GM12878 (cell line): ENCODE measurements at regions not wholly inside any gene's neighbourhood (a gene's known extent, or its start where the extent isn't known, plus 50 kb on each side); places are given as distances from the start of the nearest gene placed in this dataset.

Source experiments
- ATAC-seq: fragments of 200-7000 bp; cut with Tn5 transposase; 3 replicates; pipeline ENCODE4 v1.9.1; 2020; ENCODE audit warnings: mild to moderate bottlenecking, moderate library complexity
- BruUV-seq: library from RNA; stranded (reverse); fragments of 400-500 nt; replicated peaks from 2 replicates; lab custom pipeline; 2021; lab: Mats Ljungman, UMichigan
- CTCF ChIA-PET: fragments of 300-600 bp; sonication (Branson Sonifier 250); formaldehyde crosslinking; extraction: SDS; loops from one replicate; lab custom pipeline; 2021; ENCODE audit warnings: inconsistent platforms; lab: Yijun Ruan, JAX
- POLR2A ChIA-PET: fragments of 350-600 bp; formaldehyde crosslinking; extraction: SDS; loops from one replicate; lab custom pipeline; 2021; ENCODE audit warnings: inconsistent platforms; lab: Charles Lee
- RAD21 ChIA-PET: fragments of 300-600 bp; sonication (Branson Sonifier 250); formaldehyde crosslinking; loops from one replicate; lab custom pipeline; 2023; ENCODE audit warnings: antibody characterized with exemption; ENCODE audit not compliant: unreplicated experiment; lab: Charles Lee
- SMC1A ChIA-PET: fragments of 300-600 bp; sonication (Branson Sonifier 250); formaldehyde crosslinking; loops from one replicate; lab custom pipeline; 2023; ENCODE audit not compliant: unreplicated experiment, uncharacterized antibody; lab: Charles Lee
- DNase-seq: peaks from one replicate; pipeline ENCODE4 v3.0.0-alpha.2; 2011; ENCODE audit warnings: low read depth, low spot score
- FAIRE-seq: peaks from 3 replicates; lab custom pipeline; 2011; peaks lifted over from hg19 to GRCh38; lab: Jason Lieb, UNC
- H2AFZ ChIP-seq: 2 replicates; pipeline ENCODE4 v1.6.0; 2011; ENCODE audit warnings: low read depth, low read length, control low read depth; ENCODE audit not compliant: control insufficient read depth
- H3K27ac ChIP-seq: 2 replicates; pipeline ENCODE4 v1.5.1; 2011; ENCODE audit warnings: control low read depth; ENCODE audit not compliant: control insufficient read depth, insufficient read depth
- H3K27me3 ChIP-seq, 2 experiments: replicated peaks in 1 of 2; 2 replicates each; pipeline versions ENCODE4 v1.6.0 to v1.6.1; 2011; ENCODE audit warnings: low read length in 1 of 2; ENCODE audit not compliant: control insufficient read depth in 2 of 2, insufficient read depth in 2 of 2
- H3K36me3 ChIP-seq, 2 experiments: 2 replicates each; pipeline ENCODE4 v1.5.1; 2011; ENCODE audit warnings: low read length in 1 of 2; ENCODE audit not compliant: control insufficient read depth in 2 of 2, insufficient read depth in 2 of 2
- H3K4me1 ChIP-seq: 2 replicates; pipeline ENCODE4 v1.6.1; 2011; ENCODE audit warnings: mild to moderate bottlenecking, low read length, moderate library complexity, mixed read lengths; ENCODE audit not compliant: control insufficient read depth, insufficient read depth
- H3K4me2 ChIP-seq: 2 replicates; pipeline ENCODE4 v1.6.0; 2011; ENCODE audit warnings: control low read depth; ENCODE audit not compliant: control insufficient read depth, insufficient read depth
- H3K4me3 ChIP-seq: fragments of 200-600 bp; sonication (generic); 2 replicates; pipeline ENCODE4 v1.5.1; 2016
- H3K79me2 ChIP-seq: 2 replicates; pipeline ENCODE4 v1.6.0; 2011; ENCODE audit warnings: low read length; ENCODE audit not compliant: control insufficient read depth, insufficient read depth
- H3K9ac ChIP-seq: 2 replicates; pipeline ENCODE4 v1.8.0; 2011; ENCODE audit warnings: low read length, control low read depth, mixed read lengths; ENCODE audit not compliant: control insufficient read depth, insufficient read depth
- H3K9me3 ChIP-seq: replicated peaks from 3 replicates; pipeline ENCODE4 v1.5.1; 2011; ENCODE audit warnings: mild to moderate bottlenecking, low read length; ENCODE audit not compliant: control insufficient read depth, insufficient read depth
- H4K20me1 ChIP-seq: 2 replicates; pipeline ENCODE4 v1.6.0; 2011; ENCODE audit not compliant: control insufficient read depth, insufficient read depth
- CHD2 ChIP-seq: IDR thresholded peaks from 2 replicates; pipeline ENCODE4 v1.6.1; 2011; ENCODE audit warnings: low read depth, low read length, improper control_type of control experiment, borderline replicate concordance
- E4F1 ChIP-seq: fragments of 450-650 bp; IDR thresholded peaks from 2 replicates; pipeline ENCODE4 v1.6.1; 2018; ENCODE audit warnings: borderline replicate concordance, mild to moderate bottlenecking; ENCODE audit not compliant: partially characterized antibody
- KAT2A ChIP-seq: conservative IDR thresholded peaks from 2 replicates; pipeline ENCODE4 v1.6.1; 2011; ENCODE audit warnings: low read depth, low read length; ENCODE audit not compliant: control insufficient read depth
- POU2F2 ChIP-seq: IDR thresholded peaks from 3 replicates; pipeline ENCODE4 v1.6.1; 2011; ENCODE audit warnings: low read depth, mild to moderate bottlenecking, low read length, borderline replicate concordance
- SIN3A ChIP-seq: IDR thresholded peaks from 2 replicates; pipeline ENCODE4 v1.6.1; 2012; ENCODE audit warnings: low read depth, low read length, improper control_type of control experiment
- SIX5 ChIP-seq: IDR thresholded peaks from 2 replicates; pipeline ENCODE4 v1.6.1; 2011; ENCODE audit warnings: mild to moderate bottlenecking, low read depth, low read length, moderate library complexity; ENCODE audit not compliant: severe bottlenecking
- STAT3 ChIP-seq: IDR thresholded peaks from 2 replicates; pipeline ENCODE4 v1.6.1; 2011; ENCODE audit warnings: low read depth, low read length, improper control_type of control experiment
- WGBS: methylation state at CpG from one replicate; pipeline ENCODE4 v1.1.6; 2016; ENCODE audit warnings: low lambda C conversion rate; ENCODE audit not compliant: insufficient replicate concordance, insufficient coverage; ENCODE audit errors: missing lambda C conversion rate; 5-methylcytosine and 5-hydroxymethylcytosine counted together
- in situ Hi-C: fragments of 300-500 bp; cut with MboI; formaldehyde crosslinking; loops from 9 replicates; pipeline ENCODE4 v1.14.3; 2018; ENCODE audit warnings: mixed read lengths
- intact Hi-C: fragments of 100-400 bp; cut with micrococcal nuclease; formaldehyde crosslinking; loops from one replicate; pipeline ENCODE4 v1.14.2; 2022; ENCODE audit not compliant: unreplicated experiment

- TF ChIP-seq E4F1 = no peak
- TF ChIP-seq CHD2 = no peak
- TF ChIP-seq SIN3A = no peak
- TF ChIP-seq, all 136 proteins: peak for 0
Measured at GRCh38 chr6:134623401-134623800, 305.5 kb upstream of the SGK1 start (continued).

- TF ChIP-seq STAT3 = no peak
- no peak for TF ChIP-seq POU2F2
- no peak for TF ChIP-seq SIX5
- no peak for TF ChIP-seq KAT2A
- Histone ChIP-seq H3K27me3 (peaks cover 2 to 3% of the 10 kb centered on the region in 2 experiments; a peak in 1 of 4 replicates), H3K4me1 (no peaks in the 10 kb centered on the region), H3K9ac (no peak overlapping the region), H3K4me3 (no peak overlapping the region), H3K79me2 (no peaks in the 10 kb centered on the region), H2AFZ (no peak overlapping the region), H3K9me3 (no peaks in the 10 kb centered on the region), H3K4me2 (no peak overlapping the region), H4K20me1 (no peaks in the 10 kb centered on the region), H3K36me3 (no peaks in the 10 kb centered on the region), H3K27ac (no peak overlapping the region)
- ChIA-PET POLR2A (interaction anchor here (1.0 kb wide), 1 partner anchor 19 kb away, joined by 3 read pairs; no protein-coding TSS in a partner anchor), RAD21 (interaction anchor here (0.6 to 1.6 kb wide), 3 partner anchors 14 to 318 kb away, joined by 3 to 4 read pairs (median 3); no protein-coding TSS in a partner anchor), SMC1A (interaction anchor here (0.7 to 2.0 kb wide), 3 partner anchors 16 to 34 kb away, joined by 3 to 5 read pairs (median 3); no protein-coding TSS in a partner anchor), CTCF (interaction anchor here (1.1 to 2.0 kb wide), 3 partner anchors 18 to 443 kb away, joined by 3 to 5 read pairs (median 4); no protein-coding TSS in a partner anchor)
- BruUV-seq = no TSS peak
- ATAC-seq (no peak), FAIRE-seq (no peak), DNase-seq (no peak)
- 17% methylated on average over 4 of the region's 4 CpGs for WGBS
- intact Hi-C loops (no loop called here), in situ Hi-C loops (no loop called here)
Measured at GRCh38 chr6:134622382-134623173, 304.7 kb upstream of the SGK1 start.
